Stomach (tissue), 4 donors: ENCODE measurements at regions not wholly inside any gene's neighbourhood (a gene's known extent, or its start where the extent isn't known, plus 50 kb on each side); places are given as distances from the start of the nearest gene placed in this dataset.

Experiments
- CTCF ChIP-seq, 7 experiments: fragments of 450-650 bp in 4 of 7; fragments of 200-600 bp in 3 of 7; sonication (generic) in 3 of 7; IDR thresholded peaks; one replicate each; pipeline ENCODE4 v1.5.1; 2016 to 2019; ENCODE audit warnings: antibody characterized with exemption in 7 of 7, control low read depth in 2 of 7, mild to moderate bottlenecking in 1 of 7
- EP300 ChIP-seq: sonication (generic); formaldehyde crosslinking; IDR thresholded peaks from one replicate; pipeline ENCODE4 v1.6.1; 2017; ENCODE audit warnings: antibody characterized with exemption
- POLR2A ChIP-seq, 4 donors: fragments of 450-650 bp; IDR thresholded peaks; one replicate each; pipeline ENCODE4 v1.6.1; 2016; ENCODE audit warnings: antibody characterized with exemption in 4 of 4, control low read depth in 2 of 4, mild to moderate bottlenecking in 1 of 4, moderate library complexity in 1 of 4
- POLR2AphosphoS5 ChIP-seq, 3 donors: sonication (generic); formaldehyde crosslinking; IDR thresholded peaks; one replicate each; pipeline ENCODE4 v1.6.1; 2016; ENCODE audit warnings: antibody characterized with exemption in 3 of 3

- TF ChIP-seq CTCF (IDR thresholded peaks at IDR 0.05) (no peak), EP300 (no peak), POLR2AphosphoS5 (IDR thresholded peaks at IDR 0.05) (no peak), POLR2A (IDR thresholded peaks at IDR 0.05) (no peak)
These were observed 370.1 kb upstream of the DDHD1 start for GRCh38 chr14:53523226-53523625.
